ENCODE measurements at regions not wholly inside any gene's neighbourhood (a gene's known extent, or its start where the extent isn't known, plus 50 kb on each side); places are given as distances from the start of the nearest gene placed in this dataset.

DNA sequence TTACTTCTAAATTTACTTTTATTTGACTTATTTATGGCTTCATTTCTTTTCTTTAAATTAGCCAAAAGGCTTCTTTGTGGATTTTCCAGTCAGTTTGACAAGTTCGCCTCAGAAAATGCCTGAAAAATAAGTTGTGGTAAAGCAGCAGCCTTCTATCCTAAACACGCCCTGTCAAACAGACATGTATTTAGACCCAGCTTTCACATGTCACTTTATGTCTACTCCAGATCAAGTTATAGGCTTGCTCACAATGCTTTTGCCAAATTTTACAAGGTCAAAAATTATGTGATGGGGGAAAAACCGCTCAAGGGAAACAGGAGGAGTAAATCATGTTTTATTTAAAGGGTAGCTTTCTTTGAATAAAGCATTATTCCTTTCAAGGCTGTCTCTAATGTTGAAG is 615.0 kb downstream of the HDGFL1 start:
- TF ChIP-seq, protein P1, sequence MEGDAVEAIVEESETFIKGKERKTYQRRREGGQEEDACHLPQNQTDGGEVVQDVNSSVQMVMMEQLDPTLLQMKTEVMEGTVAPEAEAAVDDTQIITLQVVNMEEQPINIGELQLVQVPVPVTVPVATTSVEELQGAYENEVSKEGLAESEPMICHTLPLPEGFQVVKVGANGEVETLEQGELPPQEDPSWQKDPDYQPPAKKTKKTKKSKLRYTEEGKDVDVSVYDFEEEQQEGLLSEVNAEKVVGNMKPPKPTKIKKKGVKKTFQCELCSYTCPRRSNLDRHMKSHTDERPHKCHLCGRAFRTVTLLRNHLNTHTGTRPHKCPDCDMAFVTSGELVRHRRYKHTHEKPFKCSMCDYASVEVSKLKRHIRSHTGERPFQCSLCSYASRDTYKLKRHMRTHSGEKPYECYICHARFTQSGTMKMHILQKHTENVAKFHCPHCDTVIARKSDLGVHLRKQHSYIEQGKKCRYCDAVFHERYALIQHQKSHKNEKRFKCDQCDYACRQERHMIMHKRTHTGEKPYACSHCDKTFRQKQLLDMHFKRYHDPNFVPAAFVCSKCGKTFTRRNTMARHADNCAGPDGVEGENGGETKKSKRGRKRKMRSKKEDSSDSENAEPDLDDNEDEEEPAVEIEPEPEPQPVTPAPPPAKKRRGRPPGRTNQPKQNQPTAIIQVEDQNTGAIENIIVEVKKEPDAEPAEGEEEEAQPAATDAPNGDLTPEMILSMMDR (IDR thresholded peaks at IDR 0.05) = no peak
- no peak for TF ChIP-seq POLR2A (IDR thresholded peaks at IDR 0.05)
- no peak for TF ChIP-seq EP300 (IDR thresholded peaks at IDR 0.05)

Data from sigmoid colon (tissue), 4 donors.